H4 (cell line): ENCODE measurements at regions not wholly inside any gene's neighbourhood (a gene's known extent, or its start where the extent isn't known, plus 50 kb on each side); places are given as distances from the start of the nearest gene placed in this dataset.

Experiments used
- DNase-seq: peaks from one replicate; pipeline ENCODE4 v3.0.0-alpha.2; 2015; ENCODE audit warnings: low spot score

GRCh38 chr4:184310171-184310567 is 92.5 kb upstream of the ENPP6 start:
- DNase-seq = peak; percentile 23

GRCh38 chr4:184309241-184310170 is 91.8 kb upstream of the ENPP6 start:
- DNase-seq = no peak

DNA sequence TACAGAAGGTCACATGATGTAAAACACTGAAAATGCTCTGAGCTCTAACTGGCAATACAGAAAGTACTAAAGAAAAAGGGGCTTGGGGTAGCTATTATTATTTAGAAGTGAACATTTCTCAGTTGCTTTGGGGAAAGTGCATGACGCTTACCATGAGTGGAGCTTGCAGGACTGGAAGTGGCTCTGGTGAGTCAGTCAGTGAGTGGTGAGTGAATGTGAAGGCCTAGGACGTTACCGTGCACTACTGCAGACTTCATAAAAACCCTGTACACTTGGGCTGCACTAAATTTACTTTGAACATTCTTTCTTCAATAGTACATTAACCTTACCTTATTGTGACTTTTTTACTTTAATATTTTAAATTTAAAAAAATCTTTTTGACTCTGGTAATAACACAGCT is 89.3 kb upstream of the ENPP6 start:
- DNase-seq = no peak

- no peak for DNase-seq
Measured at GRCh38 chr4:184306470-184306869, 88.8 kb upstream of the ENPP6 start.

- no peak for DNase-seq
Measured at GRCh38 chr4:184300816-184301215, 83.1 kb upstream of the ENPP6 start.

- DNase-seq = no peak
Measured at GRCh38 chr4:184298254-184298653, 80.6 kb upstream of the ENPP6 start.

GRCh38 chr4:184295206-184295605 is 77.5 kb upstream of the ENPP6 start:
- DNase-seq = no peak

- no peak for DNase-seq
Measured at GRCh38 chr4:184294606-184295133, 77.0 kb upstream of the ENPP6 start.

DNA sequence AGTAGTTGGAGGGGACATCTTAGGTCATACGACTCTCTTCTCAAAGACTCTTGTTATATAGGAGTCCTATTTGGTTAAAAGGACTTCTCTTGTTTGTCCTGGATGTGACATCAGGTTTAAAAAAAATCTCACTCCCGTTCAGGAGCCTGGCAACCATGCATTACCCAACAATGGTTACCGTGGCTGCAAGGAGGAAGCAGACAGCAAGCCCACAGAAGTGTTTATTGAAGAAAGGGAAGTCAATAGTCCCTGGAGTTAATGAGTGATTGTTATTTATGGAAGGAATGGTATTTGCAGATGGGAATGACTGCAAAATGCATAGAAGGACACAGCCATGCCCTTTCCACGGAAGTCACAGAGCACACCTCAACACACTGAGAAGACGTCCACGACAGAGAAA is 75.9 kb upstream of the ENPP6 start:
- no peak for DNase-seq

GRCh38 chr4:184292877-184293276 is 75.2 kb upstream of the ENPP6 start:
- no peak for DNase-seq

- DNase-seq = no peak
Measured at GRCh38 chr4:184292465-184292867, 74.8 kb upstream of the ENPP6 start.

- DNase-seq = no peak
Measured at GRCh38 chr4:184289179-184289535, 71.5 kb upstream of the ENPP6 start.

- no peak for DNase-seq
Measured at GRCh38 chr4:184288451-184289178, 70.9 kb upstream of the ENPP6 start.

GRCh38 chr4:184287697-184288255 is 70.1 kb upstream of the ENPP6 start:
- no peak for DNase-seq

GRCh38 chr4:184286358-184286757 is 68.7 kb upstream of the ENPP6 start:
- DNase-seq = no peak

DNA sequence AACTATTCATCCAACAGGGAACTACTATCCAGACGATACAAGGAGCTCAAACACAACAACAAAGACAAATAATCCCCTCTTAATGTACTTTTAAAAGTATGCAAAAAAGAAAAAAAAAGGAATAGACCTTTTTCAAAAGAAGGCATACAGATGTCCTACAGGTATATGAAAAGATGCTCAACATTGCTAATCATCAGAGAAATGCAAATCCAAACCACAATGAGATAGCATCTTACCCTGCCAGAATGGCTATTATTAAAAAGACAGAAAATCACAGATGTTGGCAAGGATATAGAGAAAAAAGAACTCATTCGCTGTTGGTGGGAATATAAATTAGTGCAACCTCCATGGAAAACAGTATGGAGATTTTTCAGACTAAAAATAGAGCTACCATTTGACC is 67.1 kb upstream of the ENPP6 start:
- DNase-seq = no peak

DNA sequence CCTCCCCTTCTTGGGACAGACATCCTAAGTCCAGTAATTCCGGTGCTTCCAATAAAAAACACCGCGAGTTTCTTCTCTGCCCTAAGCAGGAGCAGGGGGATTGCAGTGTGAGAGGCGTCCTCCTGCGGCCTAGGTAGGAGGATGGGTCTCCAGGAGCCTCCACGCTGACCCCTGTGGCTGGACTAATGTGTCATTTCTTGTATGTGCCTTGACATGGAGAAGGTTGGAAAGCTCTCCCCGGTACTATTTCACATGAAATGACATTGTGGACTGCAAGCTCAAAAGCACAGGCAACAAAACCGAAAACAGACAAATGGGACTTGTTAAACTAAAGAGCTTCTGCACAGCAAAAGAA is 66.6 kb upstream of the ENPP6 start:
- no peak for DNase-seq

DNA sequence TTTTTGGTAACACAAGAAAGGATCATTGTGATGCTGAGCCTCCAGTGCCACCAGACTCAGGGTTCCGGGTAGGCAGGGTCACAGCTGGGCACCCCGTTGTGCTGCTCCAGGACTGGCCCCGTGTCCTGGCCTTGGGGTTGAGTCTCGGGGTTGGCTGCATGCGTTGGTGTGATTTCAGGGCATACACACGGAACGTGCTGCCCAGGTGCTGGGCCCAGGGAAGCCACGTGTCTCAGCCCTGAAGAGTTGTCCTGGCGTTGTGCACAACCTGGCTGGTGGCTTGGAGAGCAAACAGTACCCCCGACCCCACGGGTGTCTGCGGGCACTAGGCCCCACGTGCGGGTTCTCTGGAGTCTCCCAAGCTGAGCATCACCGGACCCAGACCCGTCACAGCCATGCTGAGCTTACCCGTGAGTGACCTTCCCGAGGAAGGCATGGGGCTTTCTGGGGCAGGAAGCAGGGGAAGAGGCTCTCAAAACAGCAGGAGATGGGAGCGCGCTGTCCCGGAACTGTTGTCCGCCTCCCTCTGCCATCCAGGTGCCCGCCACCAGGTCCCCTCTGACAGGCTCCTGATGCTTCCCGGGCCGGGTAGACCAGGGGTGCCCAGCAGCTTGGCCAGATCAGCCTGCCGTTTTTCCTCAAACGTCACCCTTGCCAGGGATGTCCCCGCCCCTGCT is 66.1 kb upstream of the ENPP6 start:
- no peak for DNase-seq

DNA sequence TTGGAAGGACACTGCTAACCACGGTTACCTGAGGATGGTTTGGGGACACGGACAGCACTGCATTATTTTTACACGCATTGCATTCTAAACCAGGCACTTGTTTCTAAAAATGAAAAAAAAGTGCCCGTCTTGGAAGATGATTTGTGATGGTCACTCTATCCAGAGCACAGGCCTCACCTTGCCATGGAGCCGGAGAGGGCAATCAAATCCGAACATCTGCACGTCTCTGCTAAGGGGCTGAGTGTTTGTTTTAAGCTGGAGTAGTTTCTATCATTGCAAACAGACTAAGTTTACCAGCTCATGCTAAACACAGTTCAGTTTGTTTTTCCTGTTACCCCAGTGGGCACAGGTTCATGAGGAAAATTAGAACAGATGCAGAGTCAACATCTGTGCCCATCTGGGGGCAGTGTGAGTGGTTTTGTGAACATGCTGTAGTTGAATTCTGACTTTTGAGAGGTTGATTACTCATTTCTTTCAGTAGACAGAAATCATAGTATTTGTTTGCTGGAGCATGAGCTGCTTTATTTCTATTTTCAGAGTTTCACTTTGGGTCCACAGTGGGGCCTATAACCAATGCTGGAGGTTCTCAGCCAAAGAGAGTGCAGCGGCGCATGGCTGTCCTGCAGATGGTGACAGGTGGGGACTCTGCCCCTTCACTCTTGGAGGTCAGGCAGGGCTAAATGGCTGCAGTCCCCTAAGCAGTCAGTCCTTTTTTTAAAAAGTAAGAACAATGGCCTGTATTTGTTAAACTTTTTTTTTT is 65.4 kb upstream of the ENPP6 start:
- no peak for DNase-seq

DNA sequence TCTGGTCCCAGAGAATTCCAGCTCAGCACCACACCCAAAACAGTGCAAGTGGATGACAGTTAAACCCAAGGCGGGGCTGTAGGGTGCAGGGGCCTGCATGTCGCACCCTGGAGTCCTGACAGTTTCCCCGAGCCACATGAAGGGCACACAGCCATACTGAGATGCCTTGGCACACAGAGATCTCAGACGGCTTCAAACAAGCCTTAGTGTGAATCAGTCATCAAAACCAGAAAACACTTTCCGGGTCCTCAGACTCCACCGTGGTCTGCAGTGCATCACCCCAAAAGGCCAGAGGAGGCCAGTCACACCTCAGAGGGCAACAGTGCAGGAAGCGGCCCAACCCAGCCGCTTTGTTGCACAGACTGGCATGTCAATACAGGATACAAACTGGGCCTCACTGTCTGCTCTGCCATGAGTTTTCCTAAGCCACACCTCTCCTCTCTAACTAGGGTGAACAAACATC is 64.6 kb upstream of the ENPP6 start:
- DNase-seq = no peak
